SU-DHL-6 (cell line): ENCODE measurements at regions not wholly inside any gene's neighbourhood (a gene's known extent, or its start where the extent isn't known, plus 50 kb on each side); places are given as distances from the start of the nearest gene placed in this dataset.

Experiments used
- EZH2phosphoT487 ChIP-seq: fragments of 200-600 bp; sonication (generic), shearing (Covaris generic); conservative IDR thresholded peaks from 2 replicates; pipeline ENCODE4 v1.6.1; 2018; ENCODE audit warnings: mild to moderate bottlenecking, antibody characterized with exemption, low read length, moderate library complexity, mixed read lengths
- TF ChIP-seq, protein P1 (sequence below): fragments of 200-600 bp; sonication (generic); IDR thresholded peaks from one replicate; pipeline ENCODE4 v1.5.1; 2017; ENCODE audit warnings: antibody characterized with exemption, mild to moderate bottlenecking, low read length, moderate library complexity; ENCODE audit not compliant: insufficient read depth, poor library complexity, severe bottlenecking

DNA sequence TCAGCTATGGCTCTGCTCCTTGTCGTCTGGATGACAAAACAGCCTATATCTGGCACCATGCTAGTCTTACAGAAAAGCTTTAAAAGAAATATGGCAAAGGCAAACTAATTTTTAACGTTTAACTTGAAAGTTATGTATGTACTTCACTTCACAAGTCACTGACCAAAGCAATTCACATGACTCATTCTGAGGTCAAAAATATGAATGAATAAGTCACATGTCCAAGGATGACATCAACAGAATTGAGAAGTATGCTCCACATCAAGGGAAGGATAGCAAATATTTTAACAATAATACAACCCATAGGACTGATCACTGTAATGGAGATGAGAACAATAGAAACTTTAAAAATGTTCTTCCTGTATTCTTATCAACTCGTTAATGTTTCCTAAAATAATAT, 1072.6 kb upstream of the NUDT12 start:
- TF ChIP-seq, protein P1, sequence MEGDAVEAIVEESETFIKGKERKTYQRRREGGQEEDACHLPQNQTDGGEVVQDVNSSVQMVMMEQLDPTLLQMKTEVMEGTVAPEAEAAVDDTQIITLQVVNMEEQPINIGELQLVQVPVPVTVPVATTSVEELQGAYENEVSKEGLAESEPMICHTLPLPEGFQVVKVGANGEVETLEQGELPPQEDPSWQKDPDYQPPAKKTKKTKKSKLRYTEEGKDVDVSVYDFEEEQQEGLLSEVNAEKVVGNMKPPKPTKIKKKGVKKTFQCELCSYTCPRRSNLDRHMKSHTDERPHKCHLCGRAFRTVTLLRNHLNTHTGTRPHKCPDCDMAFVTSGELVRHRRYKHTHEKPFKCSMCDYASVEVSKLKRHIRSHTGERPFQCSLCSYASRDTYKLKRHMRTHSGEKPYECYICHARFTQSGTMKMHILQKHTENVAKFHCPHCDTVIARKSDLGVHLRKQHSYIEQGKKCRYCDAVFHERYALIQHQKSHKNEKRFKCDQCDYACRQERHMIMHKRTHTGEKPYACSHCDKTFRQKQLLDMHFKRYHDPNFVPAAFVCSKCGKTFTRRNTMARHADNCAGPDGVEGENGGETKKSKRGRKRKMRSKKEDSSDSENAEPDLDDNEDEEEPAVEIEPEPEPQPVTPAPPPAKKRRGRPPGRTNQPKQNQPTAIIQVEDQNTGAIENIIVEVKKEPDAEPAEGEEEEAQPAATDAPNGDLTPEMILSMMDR: no peak
- TF ChIP-seq EZH2phosphoT487: no peak
